ENCODE measurements at regions not wholly inside any gene's neighbourhood (a gene's known extent, or its start where the extent isn't known, plus 50 kb on each side); places are given as distances from the start of the nearest gene placed in this dataset.

GRCh38 chr18:38502539-38502938 lies 936.9 kb upstream of the CELF4 start:
- TF ChIP-seq POLR2A (IDR thresholded peaks at IDR 0.05) (no peak), CTCF (IDR thresholded peaks at IDR 0.05) (no peak)

Measured in testis (tissue), 2 donors.